Smooth muscle cell (in vitro differentiated cells): ENCODE measurements at regions not wholly inside any gene's neighbourhood (a gene's known extent, or its start where the extent isn't known, plus 50 kb on each side); places are given as distances from the start of the nearest gene placed in this dataset.

Experiments used
- DNase-seq: peaks from one replicate; lab custom pipeline; 2025; ENCODE audit not compliant: unreplicated experiment; lab: John Stamatoyannopoulos, UW
- H2AFZ ChIP-seq: fragments of 200-600 bp; sonication (generic); 2 replicates; pipeline ENCODE4 v1.6.0; 2016; ENCODE audit warnings: antibody characterized with exemption, low read depth, mild to moderate bottlenecking
- H3F3A ChIP-seq: fragments of 200-600 bp; sonication (generic); 2 replicates; pipeline ENCODE4 v1.6.0; 2017; ENCODE audit warnings: antibody characterized with exemption, low read depth
- H3K27ac ChIP-seq: fragments of 200-600 bp; sonication (generic); 2 replicates; pipeline ENCODE4 v1.5.1; 2016; ENCODE audit warnings: low read depth, mild to moderate bottlenecking
- H3K27me3 ChIP-seq: fragments of 200-600 bp; sonication (generic); 2 replicates; pipeline ENCODE4 v1.6.1; 2016; ENCODE audit warnings: low read depth, mild to moderate bottlenecking
- H3K36me3 ChIP-seq: fragments of 200-600 bp; sonication (generic); 2 replicates; pipeline ENCODE4 v1.5.1; 2016; ENCODE audit warnings: low read depth
- H3K4me1 ChIP-seq: fragments of 200-600 bp; sonication (generic); 2 replicates; pipeline ENCODE4 v1.5.1; 2016; ENCODE audit warnings: low read depth
- H3K4me2 ChIP-seq: fragments of 200-600 bp; sonication (generic); 2 replicates; pipeline ENCODE4 v1.6.0; 2016; ENCODE audit warnings: mild to moderate bottlenecking
- H3K4me3 ChIP-seq: fragments of 200-600 bp; sonication (generic); 2 replicates; pipeline ENCODE4 v1.5.1; 2016; ENCODE audit warnings: mild to moderate bottlenecking
- H3K79me2 ChIP-seq: fragments of 200-600 bp; sonication (generic); 2 replicates; pipeline ENCODE4 v1.6.0; 2016; ENCODE audit warnings: low read depth, mild to moderate bottlenecking
- H3K9ac ChIP-seq: fragments of 200-600 bp; sonication (generic); 2 replicates; pipeline ENCODE4 v1.6.0; 2016; ENCODE audit warnings: low read depth
- H3K9me3 ChIP-seq: fragments of 200-600 bp; sonication (generic); replicated peaks from 2 replicates; pipeline ENCODE4 v1.5.1; 2016; ENCODE audit warnings: low read depth
- H4K20me1 ChIP-seq: fragments of 200-600 bp; sonication (generic); 2 replicates; pipeline ENCODE4 v1.6.0; 2016; ENCODE audit warnings: low read depth
- CTCF ChIP-seq: fragments of 200-600 bp; sonication (generic); IDR thresholded peaks from 2 replicates; pipeline ENCODE4 v1.5.1; 2017; ENCODE audit warnings: borderline replicate concordance, mild to moderate bottlenecking, antibody characterized with exemption; ENCODE audit not compliant: insufficient read depth, poor library complexity, severe bottlenecking
- WGBS: methylation state at CpG from one replicate; pipeline ENCODE4 v1.1.7; 2016; ENCODE audit warnings: low lambda C conversion rate; 5-methylcytosine and 5-hydroxymethylcytosine counted together

- Histone ChIP-seq H3K79me2 (no peaks in the 10 kb centered on the region), H3K4me2 (no peak overlapping the region), H3K4me3 (no peak overlapping the region), H3K36me3 (no peaks in the 10 kb centered on the region), H4K20me1 (no peaks in the 10 kb centered on the region), H3K9me3 (no peaks in the 10 kb centered on the region), H3F3A (no peaks in the 10 kb centered on the region), H3K4me1 (no peaks in the 10 kb centered on the region), H3K27me3 (peaks cover 15% of the 10 kb centered on the region), H3K27ac (no peak overlapping the region), H2AFZ (no peak overlapping the region), H3K9ac (no peak overlapping the region)
- DNase-seq: no peak
- no peak for TF ChIP-seq CTCF
- 87% methylated on average over 8 of the region's 8 CpGs for WGBS
Measured at GRCh38 chr2:126781206-126781605, 117.5 kb upstream of the TEX51 start.

DNA sequence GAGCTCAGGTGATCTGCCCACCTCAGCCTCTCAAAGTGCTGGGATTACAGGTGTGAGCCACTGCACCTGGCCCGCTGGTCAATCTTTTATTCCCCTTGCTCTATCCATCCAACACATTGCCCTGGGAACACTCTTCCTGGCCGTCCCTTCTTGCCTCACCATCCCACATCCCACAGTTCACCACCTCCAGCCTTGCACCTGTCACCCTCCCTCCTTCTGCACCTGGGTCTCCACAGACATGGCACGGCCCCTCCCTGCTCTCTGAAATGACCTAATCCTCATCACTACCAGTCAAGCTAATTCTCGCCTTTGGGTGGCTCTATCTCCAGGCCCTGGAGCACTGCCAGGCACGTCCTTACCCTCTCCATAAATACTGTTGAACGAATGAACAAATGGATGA is 116.9 kb upstream of the TEX51 start:
- H3K4me2 ChIP-seq: no peak overlapping the region
- 92% methylated on average over 6 of the region's 6 CpGs for WGBS

DNA sequence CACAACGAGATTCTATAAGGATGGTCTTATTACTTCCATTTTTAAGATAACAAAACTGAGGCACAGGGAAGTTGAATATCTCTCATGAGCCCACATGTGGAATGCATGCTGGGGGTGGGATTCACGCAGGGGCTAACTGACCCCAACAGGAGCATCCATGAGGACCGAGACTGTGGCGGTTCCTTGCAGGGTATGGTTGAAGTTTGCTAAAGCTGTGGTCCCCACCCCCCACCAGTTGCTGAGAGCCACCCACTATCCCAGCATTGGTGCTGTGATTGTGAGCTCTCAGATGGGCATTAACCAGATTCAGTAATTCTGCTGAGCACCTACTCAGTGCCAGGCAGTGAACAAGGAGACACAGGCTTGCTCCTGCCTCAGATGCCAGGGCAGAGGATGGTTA is 116.0 kb upstream of the TEX51 start:
- Histone ChIP-seq H3K36me3 (no peaks in the 10 kb centered on the region), H3K27me3 (peaks cover 13% of the 10 kb centered on the region), H2AFZ (no peak overlapping the region), H3F3A (no peaks in the 10 kb centered on the region), H3K9me3 (no peaks in the 10 kb centered on the region), H4K20me1 (no peaks in the 10 kb centered on the region), H3K79me2 (no peaks in the 10 kb centered on the region), H3K27ac (no peak overlapping the region), H3K4me2 (no peak overlapping the region), H3K9ac (no peak overlapping the region), H3K4me1 (no peaks in the 10 kb centered on the region), H3K4me3 (no peak overlapping the region)
- no peak for TF ChIP-seq CTCF
- DNase-seq: no peak
- 83% methylated on average over 4 of the region's 4 CpGs for WGBS

More for the DNA sequence above, 116.9 kb upstream of the TEX51 start:
- no peak overlapping the region for H3K9ac ChIP-seq
- no peaks in the 10 kb centered on the region for H4K20me1 ChIP-seq
- no peaks in the 10 kb centered on the region for H3F3A ChIP-seq
- H3K27ac ChIP-seq: no peak overlapping the region
- no peaks in the 10 kb centered on the region for H3K4me1 ChIP-seq
- no peak overlapping the region for H2AFZ ChIP-seq
- H3K9me3 ChIP-seq: no peaks in the 10 kb centered on the region
- H3K79me2 ChIP-seq: no peaks in the 10 kb centered on the region
- peaks cover 13% of the 10 kb centered on the region for H3K27me3 ChIP-seq
- no peaks in the 10 kb centered on the region for H3K36me3 ChIP-seq
- DNase-seq: no peak
- H3K4me3 ChIP-seq: no peak overlapping the region
- TF ChIP-seq CTCF: no peak

DNA sequence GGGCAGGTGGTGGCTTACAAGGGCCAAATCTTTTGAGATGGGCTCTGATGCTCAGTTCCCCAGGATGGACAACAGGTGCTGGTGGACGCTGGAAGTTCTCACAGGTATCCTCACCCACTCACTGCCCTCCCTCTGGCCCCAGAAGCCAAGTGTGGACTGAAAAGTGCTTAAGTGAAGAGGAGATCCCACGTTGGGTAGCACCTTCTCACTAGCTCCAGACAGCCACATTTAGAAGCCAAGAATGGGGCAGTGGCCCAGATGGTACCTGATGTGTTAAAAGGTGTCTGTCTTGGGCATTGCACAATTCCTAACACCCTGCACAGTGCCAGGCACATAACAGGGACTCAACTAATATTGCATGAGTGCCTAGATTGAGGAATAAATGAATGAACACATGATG is 115.3 kb upstream of the TEX51 start:
- TF ChIP-seq CTCF: no peak
- WGBS: 54% methylated on average over 2 of the region's 2 CpGs
- no peaks in the 10 kb centered on the region for H3K36me3 ChIP-seq

More for the DNA sequence above, 115.3 kb upstream of the TEX51 start:
- Histone ChIP-seq H3K79me2 (no peaks in the 10 kb centered on the region), H3K4me3 (no peak overlapping the region), H3K27me3 (peaks cover 16% of the 10 kb centered on the region), H3K9ac (no peak overlapping the region), H3K9me3 (no peaks in the 10 kb centered on the region), H4K20me1 (no peaks in the 10 kb centered on the region), H3F3A (no peaks in the 10 kb centered on the region), H3K27ac (no peak overlapping the region), H2AFZ (no peak overlapping the region), H3K4me1 (no peaks in the 10 kb centered on the region), H3K4me2 (no peak overlapping the region)
- DNase-seq: no peak
